GM12878 (cell line): ENCODE measurements at regions not wholly inside any gene's neighbourhood (a gene's known extent, or its start where the extent isn't known, plus 50 kb on each side); places are given as distances from the start of the nearest gene placed in this dataset.

ENCODE experiments used
- ATAC-seq: fragments of 200-7000 bp; cut with Tn5 transposase; 3 replicates; pipeline ENCODE4 v1.9.1; 2020; ENCODE audit warnings: mild to moderate bottlenecking, moderate library complexity
- BruUV-seq: library from RNA; stranded (reverse); fragments of 400-500 nt; replicated peaks from 2 replicates; lab custom pipeline; 2021; lab: Mats Ljungman, UMichigan
- CTCF ChIA-PET: fragments of 300-600 bp; sonication (Branson Sonifier 250); formaldehyde crosslinking; extraction: SDS; loops from one replicate; lab custom pipeline; 2021; ENCODE audit warnings: inconsistent platforms; lab: Yijun Ruan, JAX
- POLR2A ChIA-PET: fragments of 350-600 bp; formaldehyde crosslinking; extraction: SDS; loops from one replicate; lab custom pipeline; 2021; ENCODE audit warnings: inconsistent platforms; lab: Charles Lee
- RAD21 ChIA-PET: fragments of 300-600 bp; sonication (Branson Sonifier 250); formaldehyde crosslinking; loops from one replicate; lab custom pipeline; 2023; ENCODE audit warnings: antibody characterized with exemption; ENCODE audit not compliant: unreplicated experiment; lab: Charles Lee
- SMC1A ChIA-PET: fragments of 300-600 bp; sonication (Branson Sonifier 250); formaldehyde crosslinking; loops from one replicate; lab custom pipeline; 2023; ENCODE audit not compliant: unreplicated experiment, uncharacterized antibody; lab: Charles Lee
- DNase-seq: peaks from one replicate; pipeline ENCODE4 v3.0.0-alpha.2; 2011; ENCODE audit warnings: low read depth, low spot score
- FAIRE-seq: peaks from 3 replicates; lab custom pipeline; 2011; peaks lifted over from hg19 to GRCh38; lab: Jason Lieb, UNC
- H2AFZ ChIP-seq: 2 replicates; pipeline ENCODE4 v1.6.0; 2011; ENCODE audit warnings: low read depth, low read length, control low read depth; ENCODE audit not compliant: control insufficient read depth
- H3K27ac ChIP-seq: 2 replicates; pipeline ENCODE4 v1.5.1; 2011; ENCODE audit warnings: control low read depth; ENCODE audit not compliant: control insufficient read depth, insufficient read depth
- H3K27me3 ChIP-seq, 2 experiments: replicated peaks in 1 of 2; 2 replicates each; pipeline versions ENCODE4 v1.6.0 to v1.6.1; 2011; ENCODE audit warnings: low read length in 1 of 2; ENCODE audit not compliant: control insufficient read depth in 2 of 2, insufficient read depth in 2 of 2
- H3K36me3 ChIP-seq, 2 experiments: 2 replicates each; pipeline ENCODE4 v1.5.1; 2011; ENCODE audit warnings: low read length in 1 of 2; ENCODE audit not compliant: control insufficient read depth in 2 of 2, insufficient read depth in 2 of 2
- H3K4me1 ChIP-seq: 2 replicates; pipeline ENCODE4 v1.6.1; 2011; ENCODE audit warnings: mild to moderate bottlenecking, low read length, moderate library complexity, mixed read lengths; ENCODE audit not compliant: control insufficient read depth, insufficient read depth
- H3K4me2 ChIP-seq: 2 replicates; pipeline ENCODE4 v1.6.0; 2011; ENCODE audit warnings: control low read depth; ENCODE audit not compliant: control insufficient read depth, insufficient read depth
- H3K4me3 ChIP-seq: fragments of 200-600 bp; sonication (generic); 2 replicates; pipeline ENCODE4 v1.5.1; 2016
- H3K79me2 ChIP-seq: 2 replicates; pipeline ENCODE4 v1.6.0; 2011; ENCODE audit warnings: low read length; ENCODE audit not compliant: control insufficient read depth, insufficient read depth
- H3K9ac ChIP-seq: 2 replicates; pipeline ENCODE4 v1.8.0; 2011; ENCODE audit warnings: low read length, control low read depth, mixed read lengths; ENCODE audit not compliant: control insufficient read depth, insufficient read depth
- H3K9me3 ChIP-seq: replicated peaks from 3 replicates; pipeline ENCODE4 v1.5.1; 2011; ENCODE audit warnings: mild to moderate bottlenecking, low read length; ENCODE audit not compliant: control insufficient read depth, insufficient read depth
- H4K20me1 ChIP-seq: 2 replicates; pipeline ENCODE4 v1.6.0; 2011; ENCODE audit not compliant: control insufficient read depth, insufficient read depth
- RELA ChIP-seq: fragments of 450-650 bp; IDR thresholded peaks from 2 replicates; pipeline ENCODE4 v1.8.0; 2014; ENCODE audit warnings: borderline replicate concordance; ENCODE audit not compliant: partially characterized antibody
- WGBS: methylation state at CpG from one replicate; pipeline ENCODE4 v1.1.6; 2016; ENCODE audit warnings: low lambda C conversion rate; ENCODE audit not compliant: insufficient replicate concordance, insufficient coverage; ENCODE audit errors: missing lambda C conversion rate; 5-methylcytosine and 5-hydroxymethylcytosine counted together
- in situ Hi-C: fragments of 300-500 bp; cut with MboI; formaldehyde crosslinking; loops from 9 replicates; pipeline ENCODE4 v1.14.3; 2018; ENCODE audit warnings: mixed read lengths
- intact Hi-C: fragments of 100-400 bp; cut with micrococcal nuclease; formaldehyde crosslinking; loops from one replicate; pipeline ENCODE4 v1.14.2; 2022; ENCODE audit not compliant: unreplicated experiment
- TF ChIP-seq, protein P1 (sequence below): fragments of 450-650 bp; formaldehyde crosslinking; IDR thresholded peaks from 2 replicates; pipeline ENCODE4 v1.5.0; 2022; ENCODE audit warnings: mild to moderate bottlenecking, missing genetic modification characterization

DNA sequence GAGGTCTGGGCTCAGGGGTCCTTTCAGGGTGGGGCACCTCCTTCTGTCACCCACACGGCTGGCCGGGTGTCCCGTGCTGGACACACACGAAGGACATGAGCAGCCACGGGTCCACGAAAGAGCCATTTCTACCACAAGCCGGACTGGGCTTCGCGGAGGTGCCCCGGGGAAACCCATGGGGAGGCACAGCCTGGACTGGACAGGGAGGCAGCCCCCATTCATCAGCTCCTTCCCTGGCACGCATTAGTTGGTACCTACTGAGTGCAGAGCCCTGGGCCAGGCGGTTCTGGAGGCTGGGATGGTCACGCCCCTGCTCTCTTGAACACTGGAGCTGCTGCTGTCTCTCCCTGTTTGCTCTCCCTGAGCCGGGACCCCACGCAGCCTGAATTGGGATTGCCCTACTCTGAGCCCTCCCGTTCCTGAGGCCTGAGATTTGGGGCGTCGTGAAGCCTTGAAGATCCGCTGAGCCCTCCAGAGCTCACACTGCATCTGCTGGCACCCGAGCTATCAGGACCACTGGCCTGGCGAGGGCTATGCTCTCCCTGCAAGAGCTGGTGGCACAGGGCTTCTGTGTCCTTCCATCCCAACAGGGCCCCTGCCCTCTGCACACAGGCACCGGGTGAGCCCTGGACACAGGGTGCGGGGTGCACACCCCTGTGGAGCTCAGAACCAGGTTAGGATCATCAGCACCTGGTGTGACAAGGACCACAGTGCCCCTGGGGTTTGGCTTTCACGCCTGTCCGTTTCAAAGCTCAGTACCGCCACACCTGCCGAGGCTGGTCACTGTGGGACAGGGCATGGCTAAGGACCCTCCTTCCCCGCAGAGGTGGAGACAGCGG, 84.6 kb downstream of the MYEOV start:
- H3K36me3 ChIP-seq = no peaks in the 10 kb centered on the region
- no peaks in the 10 kb centered on the region for H4K20me1 ChIP-seq
- ChIA-PET POLR2A (interaction anchor here (0.8 kb wide), 1 partner anchor 81 kb away, joined by 5 read pairs; no protein-coding TSS in a partner anchor), CTCF (no interaction called here), SMC1A (interaction anchor here (1.2 to 1.3 kb wide), 2 partner anchors 25 to 44 kb away, joined by 3 read pairs; no protein-coding TSS in a partner anchor), RAD21 (interaction anchor here (0.9 kb wide), 1 partner anchor 81 kb away, joined by 3 read pairs; no protein-coding TSS in a partner anchor)
- no peak for FAIRE-seq
- intact Hi-C loops (no loop called here), in situ Hi-C loops (no loop called here)
- no peak overlapping the region for H3K27ac ChIP-seq
- no peaks in the 10 kb centered on the region for H3K79me2 ChIP-seq
- no peak for TF ChIP-seq RELA
- TF ChIP-seq, protein P1, sequence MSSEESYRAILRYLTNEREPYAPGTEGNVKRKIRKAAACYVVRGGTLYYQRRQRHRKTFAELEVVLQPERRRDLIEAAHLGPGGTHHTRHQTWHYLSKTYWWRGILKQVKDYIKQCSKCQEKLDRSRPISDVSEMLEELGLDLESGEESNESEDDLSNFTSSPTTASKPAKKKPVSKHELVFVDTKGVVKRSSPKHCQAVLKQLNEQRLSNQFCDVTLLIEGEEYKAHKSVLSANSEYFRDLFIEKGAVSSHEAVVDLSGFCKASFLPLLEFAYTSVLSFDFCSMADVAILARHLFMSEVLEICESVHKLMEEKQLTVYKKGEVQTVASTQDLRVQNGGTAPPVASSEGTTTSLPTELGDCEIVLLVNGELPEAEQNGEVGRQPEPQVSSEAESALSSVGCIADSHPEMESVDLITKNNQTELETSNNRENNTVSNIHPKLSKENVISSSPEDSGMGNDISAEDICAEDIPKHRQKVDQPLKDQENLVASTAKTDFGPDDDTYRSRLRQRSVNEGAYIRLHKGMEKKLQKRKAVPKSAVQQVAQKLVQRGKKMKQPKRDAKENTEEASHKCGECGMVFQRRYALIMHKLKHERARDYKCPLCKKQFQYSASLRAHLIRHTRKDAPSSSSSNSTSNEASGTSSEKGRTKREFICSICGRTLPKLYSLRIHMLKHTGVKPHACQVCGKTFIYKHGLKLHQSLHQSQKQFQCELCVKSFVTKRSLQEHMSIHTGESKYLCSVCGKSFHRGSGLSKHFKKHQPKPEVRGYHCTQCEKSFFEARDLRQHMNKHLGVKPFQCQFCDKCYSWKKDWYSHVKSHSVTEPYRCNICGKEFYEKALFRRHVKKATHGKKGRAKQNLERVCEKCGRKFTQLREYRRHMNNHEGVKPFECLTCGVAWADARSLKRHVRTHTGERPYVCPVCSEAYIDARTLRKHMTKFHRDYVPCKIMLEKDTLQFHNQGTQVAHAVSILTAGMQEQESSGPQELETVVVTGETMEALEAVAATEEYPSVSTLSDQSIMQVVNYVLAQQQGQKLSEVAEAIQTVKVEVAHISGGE (CRISPR knock-in tag) = no peak
- no peaks in the 10 kb centered on the region; a peak in 1 of 4 replicates for H3K27me3 ChIP-seq
- H3K4me1 ChIP-seq = no peaks in the 10 kb centered on the region
- H3K4me3 ChIP-seq = no peak overlapping the region
- H3K4me2 ChIP-seq = no peak overlapping the region
- BruUV-seq = no TSS peak
- 70% methylated on average over 29 of the region's 29 CpGs for WGBS
- no peak overlapping the region for H3K9ac ChIP-seq
- H3K9me3 ChIP-seq = no peaks in the 10 kb centered on the region
- no peak overlapping the region for H2AFZ ChIP-seq
- no peak; the same call in 2 of the 3 replicates for ATAC-seq
- no peak for DNase-seq
